ENCODE measurements at regions not wholly inside any gene's neighbourhood (a gene's known extent, or its start where the extent isn't known, plus 50 kb on each side); places are given as distances from the start of the nearest gene placed in this dataset.

- TF ChIP-seq, protein P1, sequence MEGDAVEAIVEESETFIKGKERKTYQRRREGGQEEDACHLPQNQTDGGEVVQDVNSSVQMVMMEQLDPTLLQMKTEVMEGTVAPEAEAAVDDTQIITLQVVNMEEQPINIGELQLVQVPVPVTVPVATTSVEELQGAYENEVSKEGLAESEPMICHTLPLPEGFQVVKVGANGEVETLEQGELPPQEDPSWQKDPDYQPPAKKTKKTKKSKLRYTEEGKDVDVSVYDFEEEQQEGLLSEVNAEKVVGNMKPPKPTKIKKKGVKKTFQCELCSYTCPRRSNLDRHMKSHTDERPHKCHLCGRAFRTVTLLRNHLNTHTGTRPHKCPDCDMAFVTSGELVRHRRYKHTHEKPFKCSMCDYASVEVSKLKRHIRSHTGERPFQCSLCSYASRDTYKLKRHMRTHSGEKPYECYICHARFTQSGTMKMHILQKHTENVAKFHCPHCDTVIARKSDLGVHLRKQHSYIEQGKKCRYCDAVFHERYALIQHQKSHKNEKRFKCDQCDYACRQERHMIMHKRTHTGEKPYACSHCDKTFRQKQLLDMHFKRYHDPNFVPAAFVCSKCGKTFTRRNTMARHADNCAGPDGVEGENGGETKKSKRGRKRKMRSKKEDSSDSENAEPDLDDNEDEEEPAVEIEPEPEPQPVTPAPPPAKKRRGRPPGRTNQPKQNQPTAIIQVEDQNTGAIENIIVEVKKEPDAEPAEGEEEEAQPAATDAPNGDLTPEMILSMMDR (IDR thresholded peaks at IDR 0.05; ENCODE audit: low read depth, low read length): no peak
- no peak for TF ChIP-seq POLR2A (IDR thresholded peaks at IDR 0.05; ENCODE audit: extremely low read depth, insufficient read length)
- TF ChIP-seq MAX (IDR thresholded peaks at IDR 0.05; ENCODE audit: low read depth, low read length): no peak
Measured at GRCh38 chr3:157840564-157840963, 265.7 kb downstream of the SHOX2 start.
